HG03354 (cell line): ENCODE measurements at regions not wholly inside any gene's neighbourhood (a gene's known extent, or its start where the extent isn't known, plus 50 kb on each side); places are given as distances from the start of the nearest gene placed in this dataset.
"Not testable (repeated sequence)": the region's sequence is repeated elsewhere in the genome, so short reads cannot be mapped to it uniquely, and the experiment has no call there.

Source experiments
- ATAC-seq: cut with Tn5 transposase; IDR thresholded peaks from one replicate; pipeline ENCODE4 v1.9.1; 2021; ENCODE audit warnings: mild to moderate bottlenecking; ENCODE audit not compliant: unreplicated experiment, poor library complexity, severe bottlenecking

DNA sequence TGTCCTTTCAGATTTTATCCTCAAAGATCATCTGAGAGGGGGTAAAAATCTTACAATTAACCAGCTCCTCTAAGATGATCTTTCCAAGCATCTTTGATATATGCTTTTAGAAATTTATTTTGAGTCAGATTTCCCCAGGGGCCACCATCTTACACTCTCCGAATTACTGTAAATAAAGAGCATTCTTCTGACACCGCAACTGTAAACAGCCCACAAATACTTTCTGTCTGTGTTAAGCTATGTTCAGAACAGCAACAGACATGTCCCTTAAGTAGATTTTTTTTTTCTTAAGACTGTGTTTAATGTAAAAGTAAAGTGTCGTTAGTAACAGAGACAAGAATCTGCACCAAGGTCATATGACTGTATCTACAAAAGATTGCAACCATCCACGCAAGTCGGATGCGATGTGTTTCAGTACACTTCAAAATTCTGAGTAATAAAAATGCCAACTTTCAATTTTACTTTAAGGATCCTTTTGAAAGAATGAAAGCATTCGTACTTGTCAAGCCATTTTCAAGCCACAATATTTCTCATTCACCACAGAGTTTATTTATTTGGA, 159.0 kb upstream of the KCNH8 start:
- no peak for ATAC-seq

DNA sequence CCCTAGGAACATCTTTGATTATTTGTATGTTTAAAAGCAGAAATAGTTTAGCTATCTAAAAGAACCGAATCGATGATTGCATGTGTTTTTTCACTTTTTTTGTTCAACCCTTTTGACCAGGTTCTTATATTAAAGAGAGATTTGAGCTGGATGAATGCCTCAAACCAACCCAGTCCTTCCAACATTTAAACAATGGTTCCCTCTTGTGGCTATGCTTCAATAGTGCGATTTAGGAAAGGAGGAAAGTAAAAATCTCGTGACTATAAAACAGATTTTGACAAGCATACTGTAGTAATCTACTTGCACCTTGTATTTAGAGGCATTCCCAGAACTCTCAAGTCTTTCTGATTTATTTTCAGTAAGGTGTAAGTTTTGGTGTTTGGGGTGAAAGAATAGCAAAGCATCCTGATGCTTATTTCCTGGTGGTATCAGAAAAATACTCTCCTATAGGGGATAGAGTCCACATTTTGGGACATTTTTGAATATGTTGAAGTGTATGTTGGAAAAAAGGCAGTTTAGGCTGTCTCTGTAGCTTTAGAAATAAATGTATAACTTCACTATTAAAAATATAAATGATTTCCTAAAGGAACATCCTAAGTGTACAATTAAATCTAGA, 159.6 kb upstream of the KCNH8 start:
- no peak for ATAC-seq

DNA sequence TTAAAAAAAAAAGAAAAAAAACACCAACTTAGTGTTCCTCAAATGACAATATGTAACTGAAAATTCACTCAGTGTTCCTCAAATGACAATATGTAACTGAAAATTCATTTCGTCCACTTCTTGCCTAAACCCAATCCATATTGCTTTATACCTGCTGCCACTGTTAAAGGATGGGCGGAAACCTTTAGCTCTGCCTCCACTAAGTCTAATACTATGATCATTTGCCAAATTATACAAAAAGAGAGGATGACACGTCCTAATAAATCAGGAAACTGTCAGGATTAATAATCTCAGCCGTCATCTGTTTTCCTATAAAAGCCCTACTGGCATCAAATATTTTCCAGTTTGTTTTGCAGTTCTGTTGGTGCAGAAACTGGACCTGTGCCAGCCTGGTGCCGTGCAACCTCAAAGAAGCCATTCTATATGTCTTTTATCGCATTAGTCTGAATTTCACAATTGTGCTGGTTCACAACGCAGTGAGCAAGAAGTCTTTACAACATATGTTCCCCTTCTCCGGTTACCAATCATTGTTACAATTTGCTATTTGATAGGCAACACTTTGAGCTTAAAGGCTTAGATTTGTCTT, 160.4 kb upstream of the KCNH8 start:
- no peak for ATAC-seq

DNA sequence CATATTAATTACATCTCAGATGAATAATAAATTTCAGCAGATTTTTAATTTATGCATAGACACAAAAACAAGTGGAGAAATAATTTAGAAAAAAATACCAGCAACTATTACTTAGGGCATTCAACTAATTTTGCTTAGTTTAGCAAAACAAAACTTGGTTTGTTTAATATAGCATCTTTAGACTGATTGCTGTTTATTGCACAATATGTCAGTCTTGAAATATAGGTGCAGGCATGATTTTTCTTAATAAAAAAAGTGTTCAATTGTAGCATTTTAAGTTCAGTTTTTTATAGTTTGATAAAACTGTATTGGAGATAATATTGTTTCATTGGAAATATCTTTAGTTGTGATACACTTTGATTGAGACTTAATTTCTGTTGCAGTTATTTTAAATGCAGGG, 161.2 kb upstream of the KCNH8 start:
- ATAC-seq, result no peak

DNA sequence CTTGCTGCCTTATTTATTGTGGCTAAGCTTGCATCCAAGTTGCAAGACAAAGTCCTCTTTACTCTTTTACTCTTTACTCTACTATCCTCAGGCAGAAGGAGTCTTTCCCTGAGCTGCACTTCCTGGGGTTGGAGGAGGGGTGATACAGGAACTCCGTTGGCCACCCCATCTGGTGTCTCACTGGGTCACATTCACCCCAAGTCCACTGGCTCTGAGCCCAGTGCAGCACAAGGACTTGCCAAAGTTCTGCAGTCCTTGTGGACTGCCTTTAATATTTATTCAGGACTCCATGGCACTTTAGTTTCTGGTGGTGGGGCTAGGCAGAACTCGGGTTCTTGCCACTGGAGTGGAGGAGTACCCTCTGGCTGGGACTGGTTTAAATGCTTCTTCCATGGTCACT, 165.4 kb upstream of the KCNH8 start:
- no peak for ATAC-seq

DNA sequence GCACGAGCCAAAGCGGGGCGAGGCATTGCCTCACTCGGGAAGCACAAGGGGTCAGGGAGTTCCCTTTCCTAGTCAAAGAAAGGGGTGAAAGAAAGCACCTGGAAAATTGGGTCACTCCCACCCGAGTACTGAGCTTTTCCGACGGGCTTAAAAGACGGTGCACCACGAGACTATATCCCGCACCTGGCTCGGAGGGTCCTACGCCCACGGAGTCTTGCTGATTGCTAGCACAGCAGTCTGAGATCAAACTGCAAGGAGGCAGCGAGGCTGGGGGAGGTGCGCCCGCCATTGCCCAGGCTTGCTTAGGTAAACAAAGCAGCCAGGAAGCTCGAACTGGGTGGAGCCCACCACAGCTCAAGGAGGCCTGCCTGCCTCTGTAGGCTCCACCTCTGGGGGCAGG, 172.2 kb upstream of the KCNH8 start:
- ATAC-seq, result not testable (repeated sequence)

DNA sequence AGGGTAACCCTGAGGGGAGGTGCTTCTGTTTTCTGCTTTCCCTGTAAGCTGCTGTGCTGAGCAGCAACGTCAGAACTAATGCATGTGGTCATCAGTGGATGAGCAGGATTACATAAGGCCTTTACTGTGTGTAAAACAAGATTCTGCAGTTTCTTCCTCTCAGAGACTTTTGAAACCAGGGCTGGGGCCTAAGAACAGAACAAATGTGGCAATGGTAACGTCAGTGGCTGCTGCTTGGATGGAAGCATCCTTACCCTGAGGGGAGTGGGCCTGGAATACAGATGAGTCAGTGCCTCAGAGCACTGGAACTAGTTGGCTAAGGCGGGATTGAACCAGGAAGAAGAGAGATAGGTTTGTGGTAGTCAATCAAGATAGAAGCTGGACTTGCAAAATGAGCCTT, 180.2 kb upstream of the KCNH8 start:
- no peak for ATAC-seq

DNA sequence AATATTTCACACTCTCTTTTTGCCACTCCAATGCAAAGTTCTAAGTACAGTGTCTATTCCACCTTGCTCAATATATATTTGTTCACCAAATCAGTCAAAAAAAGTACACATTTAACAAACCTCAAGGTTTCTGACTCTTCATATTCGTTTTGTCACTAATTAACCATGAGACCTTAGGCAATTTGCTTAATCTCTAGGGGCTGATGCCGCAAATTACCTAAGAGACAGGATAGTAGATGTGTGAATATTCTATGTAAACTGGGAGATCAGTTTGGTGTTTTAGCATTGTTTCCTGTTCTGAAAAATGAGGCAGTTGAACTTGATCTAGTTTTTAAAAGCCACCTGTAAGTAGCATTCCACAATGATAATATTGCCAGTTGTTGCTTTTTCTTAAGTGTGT, 182.5 kb upstream of the KCNH8 start:
- ATAC-seq, result no peak

DNA sequence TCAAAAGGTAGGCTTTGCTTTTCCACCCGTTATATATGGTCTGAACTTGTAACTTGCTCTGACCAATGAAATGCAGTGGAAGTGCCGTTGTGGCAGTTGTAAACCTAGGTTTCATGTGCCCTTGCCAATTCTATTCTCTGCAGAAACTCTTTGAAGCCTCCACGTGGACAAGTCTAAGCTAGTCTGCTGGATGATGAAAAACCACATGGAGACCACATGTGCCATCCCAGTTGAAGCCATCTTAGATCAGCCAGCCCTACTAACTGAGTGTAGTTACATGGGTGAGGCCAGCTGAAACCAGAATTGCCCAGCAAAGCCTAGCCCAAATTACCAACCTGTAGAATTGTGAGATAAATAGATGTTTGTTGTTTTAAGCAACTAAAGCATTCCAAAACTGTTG, 183.7 kb upstream of the KCNH8 start:
- ATAC-seq, result no peak

DNA sequence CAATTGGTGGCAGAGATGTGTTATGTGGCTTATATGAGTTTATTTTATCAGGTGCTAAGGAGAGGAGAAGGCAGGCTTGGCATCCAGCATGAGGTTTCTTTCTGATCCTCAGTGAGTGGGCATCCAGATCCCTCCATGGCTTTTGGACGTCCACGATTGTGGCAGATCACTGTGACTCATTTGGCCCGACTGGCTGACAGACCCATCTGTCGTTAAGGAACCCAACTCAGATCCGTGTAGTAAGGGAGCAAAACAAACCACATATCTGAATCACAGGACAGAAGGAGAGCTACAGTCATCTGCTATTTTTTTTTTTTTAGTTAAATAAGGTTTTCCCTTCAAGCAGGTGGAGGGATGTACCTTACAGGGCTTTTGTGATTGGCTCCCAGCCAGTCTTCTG, 197.0 kb upstream of the KCNH8 start:
- ATAC-seq, result no peak

DNA sequence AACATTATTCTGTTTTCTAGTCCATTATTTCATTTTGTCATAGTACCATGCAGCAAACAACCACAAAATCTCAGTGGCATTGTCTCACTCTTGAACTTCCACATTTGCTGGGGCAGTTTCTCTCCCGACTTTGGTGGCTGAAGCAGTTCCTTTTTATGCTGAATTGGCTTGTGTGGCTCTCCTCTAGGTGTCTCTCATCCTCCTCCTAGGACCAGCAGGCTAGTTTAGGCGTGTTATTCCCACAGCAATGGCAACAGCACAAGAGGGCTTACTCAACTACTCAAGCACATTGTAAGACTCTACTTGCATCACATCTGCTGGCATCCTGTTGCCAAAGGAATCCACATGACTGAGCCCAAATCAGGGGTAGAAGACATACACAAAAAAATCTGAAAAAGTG, 201.8 kb upstream of the KCNH8 start:
- ATAC-seq, result no peak

DNA sequence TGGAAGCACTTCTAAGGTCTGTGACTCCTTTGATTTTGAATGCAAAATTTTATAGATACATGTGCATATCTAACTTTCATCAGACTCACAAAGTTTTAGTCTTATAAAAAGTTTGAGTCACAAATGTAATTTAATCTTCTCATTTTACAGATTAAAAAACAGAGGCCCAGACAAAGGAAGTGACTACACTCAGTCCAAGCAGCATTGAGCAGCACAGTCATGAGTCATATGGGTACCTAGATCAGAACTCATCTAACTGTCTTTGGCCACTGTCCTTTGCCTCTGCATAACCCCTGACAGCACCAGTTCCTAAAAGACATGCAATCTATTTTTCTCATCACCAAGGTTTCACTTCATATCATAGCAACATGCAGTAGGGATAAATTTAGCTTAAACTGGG, 210.7 kb upstream of the KCNH8 start:
- ATAC-seq, result peak; percentile 76

DNA sequence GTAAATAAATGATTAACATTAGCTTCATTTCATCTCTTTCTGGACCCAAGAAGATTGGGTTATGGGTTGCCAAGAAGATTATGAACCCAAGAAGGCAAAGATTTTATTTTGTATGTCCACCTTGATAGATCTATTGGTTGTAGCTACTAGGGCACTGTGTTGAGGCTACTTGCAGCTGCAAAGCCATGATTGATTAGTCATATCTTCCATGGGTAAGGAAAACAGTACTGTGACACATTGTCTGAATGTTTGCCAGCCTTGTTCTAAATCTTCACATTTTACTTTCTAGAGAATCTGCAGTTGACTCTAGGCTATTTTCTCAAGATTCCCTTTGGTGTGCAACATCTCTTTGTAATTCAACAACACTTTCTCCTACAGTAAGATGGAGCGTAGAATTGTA, 229.2 kb upstream of the KCNH8 start:
- ATAC-seq, result no peak

DNA sequence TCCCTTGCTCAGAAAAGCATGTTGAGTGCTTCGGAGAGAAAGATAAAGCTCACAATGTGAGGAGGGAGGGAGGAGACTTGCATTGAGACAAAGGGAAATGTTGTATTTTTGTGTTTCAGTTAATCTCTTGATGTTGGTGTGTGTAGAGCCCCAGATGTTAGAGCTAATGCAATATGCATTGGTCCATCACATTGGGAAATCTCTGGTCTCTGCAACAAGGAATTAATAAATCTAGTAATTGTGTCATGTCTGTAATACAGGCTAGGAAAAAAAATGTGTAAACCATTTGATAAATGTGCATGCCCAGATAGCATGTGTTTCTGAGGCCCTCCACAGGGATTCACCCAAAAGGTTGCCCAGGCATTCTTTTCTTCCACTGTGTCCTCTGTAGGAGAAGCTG, 230.4 kb upstream of the KCNH8 start:
- no peak for ATAC-seq

DNA sequence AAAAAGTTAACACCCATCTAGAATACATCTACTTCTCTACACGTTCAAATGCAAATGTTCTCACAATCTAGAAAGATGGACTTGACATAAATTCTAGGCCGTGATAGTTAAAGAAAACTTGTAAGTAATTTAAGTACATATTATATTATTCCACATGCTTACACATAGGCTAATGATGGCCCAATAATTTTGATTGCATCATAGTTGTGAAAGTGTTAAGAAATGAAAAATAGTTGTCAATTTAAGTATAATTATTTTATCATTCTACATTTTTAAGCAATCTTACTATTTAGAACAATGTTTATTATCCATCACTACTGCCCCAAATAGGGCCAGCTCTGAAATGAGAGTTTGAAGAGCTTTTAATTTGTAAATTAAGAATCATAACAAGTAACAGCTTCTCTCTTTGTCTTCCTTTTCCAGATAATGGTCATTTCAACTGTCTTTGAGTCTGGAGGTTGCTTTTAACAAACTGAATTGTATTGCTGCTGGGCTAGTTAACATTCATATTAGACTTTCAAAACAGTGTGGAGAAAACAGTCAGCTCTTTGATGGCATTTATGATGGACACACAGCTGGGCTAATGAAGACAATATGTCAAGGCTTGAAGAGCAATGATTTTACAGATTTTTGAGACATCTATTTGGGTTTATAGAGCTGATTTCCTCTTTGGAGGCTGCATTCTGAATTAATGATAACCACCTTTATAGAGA, 246.1 kb upstream of the KCNH8 start:
- no peak for ATAC-seq

DNA sequence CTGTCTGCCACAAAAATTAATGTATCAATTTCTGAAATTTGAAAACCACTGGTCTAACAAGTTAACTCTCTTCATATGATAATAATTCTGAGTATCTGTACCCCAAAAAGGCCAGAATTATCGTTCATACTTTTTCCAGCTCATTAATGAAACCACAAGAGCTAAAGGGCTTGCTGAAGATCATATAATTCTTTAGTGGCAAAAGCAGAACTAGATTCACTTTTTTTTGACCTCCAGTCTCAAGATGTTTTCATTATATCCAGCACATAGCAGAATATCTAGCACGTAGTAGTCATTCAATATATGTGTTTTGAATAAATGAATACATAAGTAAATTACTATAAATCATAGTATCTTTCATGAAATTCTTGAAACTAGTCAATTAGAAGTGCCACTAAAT, 246.7 kb upstream of the KCNH8 start:
- no peak for ATAC-seq

DNA sequence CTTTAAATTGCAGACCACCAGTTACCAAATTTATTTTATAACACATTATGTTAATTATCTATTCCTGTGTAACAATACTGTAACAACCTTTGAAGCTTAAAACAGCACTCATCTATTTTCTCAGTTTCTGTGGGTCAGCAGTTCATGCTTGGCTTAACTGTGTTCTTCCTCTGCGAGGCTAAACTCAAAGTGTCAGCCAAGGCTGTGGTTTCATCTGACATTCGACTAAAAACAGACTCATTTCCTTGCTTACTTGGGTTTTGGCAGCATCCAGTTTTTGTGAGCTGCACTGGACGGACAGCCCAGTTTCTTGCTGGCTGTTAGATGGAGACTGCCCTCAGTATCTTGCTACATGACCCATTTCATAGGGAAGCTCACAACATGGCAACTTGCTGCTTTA, 247.3 kb upstream of the KCNH8 start:
- ATAC-seq, result peak; percentile 84

DNA sequence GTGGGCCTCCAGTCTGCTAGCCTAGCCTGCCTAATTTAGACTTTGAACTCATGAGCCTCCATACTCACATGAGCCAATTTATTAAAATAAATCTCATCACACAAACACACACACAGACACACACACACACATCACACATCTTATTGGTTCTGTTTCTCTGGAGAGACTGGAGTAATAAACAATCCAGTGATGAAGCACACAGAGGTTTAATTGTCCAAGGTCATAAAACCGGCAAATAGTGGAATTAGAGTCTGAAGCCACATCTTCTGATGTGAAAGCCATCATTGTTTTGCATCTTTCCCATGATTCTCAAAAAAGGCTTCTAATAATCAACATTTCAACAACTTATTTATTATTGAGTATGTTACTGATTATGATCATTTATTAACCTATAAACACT, 249.4 kb upstream of the KCNH8 start:
- ATAC-seq, result no peak

DNA sequence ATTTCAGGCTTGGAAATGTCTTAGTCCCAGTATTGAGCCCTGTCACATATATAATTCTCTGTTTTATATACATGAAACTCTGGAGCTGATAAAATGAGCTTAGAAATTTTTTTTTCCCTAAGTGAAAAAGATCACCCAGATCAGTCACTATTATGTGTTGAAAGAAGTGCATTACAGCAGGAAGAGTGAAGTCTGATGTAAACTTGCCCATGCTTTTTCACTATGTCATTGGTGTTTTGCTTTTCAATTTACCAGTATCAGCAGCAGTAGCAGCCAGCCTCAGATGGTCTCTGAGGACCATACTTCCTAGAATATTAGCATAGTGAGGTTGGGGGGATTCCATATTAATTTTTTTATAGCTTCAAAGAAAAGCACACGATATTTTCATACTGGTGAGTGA, 255.6 kb upstream of the KCNH8 start:
- no peak for ATAC-seq

DNA sequence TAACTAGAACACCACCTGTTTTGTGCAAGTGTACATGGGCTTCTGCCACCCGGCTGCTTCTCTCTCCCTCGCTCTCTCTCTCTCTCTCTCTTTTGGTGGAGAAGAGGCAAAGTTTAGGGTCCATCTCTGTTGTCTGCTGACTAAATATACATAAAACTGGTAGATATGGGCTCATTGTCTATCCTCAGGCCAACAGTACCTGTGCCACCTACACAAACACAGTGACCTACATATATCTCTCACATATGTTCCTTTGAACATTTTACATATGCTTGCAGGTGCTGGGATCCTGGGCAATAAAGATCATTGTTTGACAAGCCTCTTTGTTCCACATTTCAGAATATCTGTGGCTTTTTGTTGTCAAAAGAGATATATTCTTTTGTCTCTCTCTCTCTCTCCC, 256.3 kb upstream of the KCNH8 start:
- no peak for ATAC-seq

DNA sequence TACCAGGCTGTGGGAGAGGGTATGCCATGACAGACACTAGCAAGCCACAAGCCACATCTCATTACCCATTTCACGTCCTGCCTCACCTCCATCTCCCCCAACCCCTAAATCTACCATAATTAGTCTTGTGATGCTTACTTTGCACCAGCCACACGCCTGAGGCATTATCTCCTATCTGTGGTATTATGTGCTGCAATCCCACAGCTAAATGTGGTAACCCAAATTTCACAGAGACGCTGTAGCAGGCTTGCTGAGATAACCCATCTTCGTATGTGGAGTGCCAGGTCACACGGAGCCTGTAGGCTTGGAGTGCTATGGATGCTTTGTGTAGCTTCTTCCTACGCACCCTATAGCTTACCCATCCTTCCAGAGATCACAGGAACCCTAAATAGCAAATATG, 256.7 kb upstream of the KCNH8 start:
- ATAC-seq, result no peak
